B cell (primary cell): ENCODE measurements at regions not wholly inside any gene's neighbourhood (a gene's known extent, or its start where the extent isn't known, plus 50 kb on each side); places are given as distances from the start of the nearest gene placed in this dataset.

Experiments
- ATAC-seq: fragments of 200-7000 bp; cut with Tn5 transposase; one replicate; pipeline ENCODE4 v1.10.0; 2021; ENCODE audit warnings: low read depth, mild to moderate bottlenecking, moderate number of reproducible peaks, moderate library complexity
- CTCF ChIA-PET: fragments of 350-600 bp; sonication (Branson Sonifier 250); formaldehyde crosslinking; loops from one replicate; lab custom pipeline; 2021; ENCODE audit warnings: antibody characterized with exemption, inconsistent platforms; lab: Charles Lee
- POLR2A ChIA-PET: fragments of 350-600 bp; sonication (Branson Sonifier 250); formaldehyde crosslinking; loops from one replicate; lab custom pipeline; 2021; ENCODE audit warnings: antibody characterized with exemption; lab: Charles Lee
- DNase-seq: peaks from one replicate; pipeline ENCODE4 v3.0.0; 2013
- H2AFZ ChIP-seq: 2 replicates; pipeline ENCODE4 v1.6.1; 2012; ENCODE audit warnings: mild to moderate bottlenecking, low read depth, low read length; ENCODE audit not compliant: insufficient read depth, poor library complexity, severe bottlenecking
- H3K27ac ChIP-seq, 2 donors: 1 replicate in 1 of 2; 2 replicates in 1 of 2; pipeline ENCODE4 v1.5.1; 2012 to 2013; ENCODE audit warnings: low read length in 2 of 2, mild to moderate bottlenecking in 2 of 2, moderate library complexity in 1 of 2
- H3K27me3 ChIP-seq, 4 experiments: fragments of 200-600 bp in 1 of 4; sonication (generic) in 1 of 4; replicated peaks in 1 of 4; 1 replicate in 2 of 4; 2 replicates in 2 of 4; pipeline versions ENCODE4 v1.6.1 to v1.7.0; 2013 to 2016; ENCODE audit warnings: low read length in 3 of 4, mild to moderate bottlenecking in 2 of 4, mixed read lengths in 1 of 4, moderate library complexity in 1 of 4; ENCODE audit not compliant: insufficient read depth in 4 of 4, control insufficient read depth in 3 of 4; ENCODE audit errors: control extremely low read depth in 1 of 4
- H3K36me3 ChIP-seq, 2 experiments: replicated peaks in 1 of 2; 1 replicate in 1 of 2; 2 replicates in 1 of 2; pipeline versions ENCODE4 v1.6.1 to v1.7.1; 2013; ENCODE audit warnings: low read length in 1 of 2; ENCODE audit not compliant: insufficient read depth in 2 of 2, control insufficient read depth in 1 of 2; ENCODE audit errors: control extremely low read depth in 1 of 2, extremely low read depth in 1 of 2
- H3K4me1 ChIP-seq, 2 donors: fragments of 200-600 bp in 1 of 2; sonication (generic) in 1 of 2; 1 replicate in 1 of 2; 2 replicates in 1 of 2; pipeline versions ENCODE4 v1.5.1 to v1.6.1; 2013 to 2017; ENCODE audit warnings: low read length in 2 of 2; ENCODE audit not compliant: control insufficient read depth in 2 of 2, insufficient read depth in 2 of 2
- H3K4me2 ChIP-seq: replicated peaks from 2 replicates; pipeline ENCODE3; 2012; ENCODE audit warnings: mild to moderate bottlenecking, low read depth, low read length; ENCODE audit not compliant: poor library complexity, severe bottlenecking
- H3K4me3 ChIP-seq, 5 experiments: fragments of 200-600 bp in 1 of 5; sonication (generic) in 1 of 5; 1 replicate in 3 of 5; 2 replicates in 2 of 5; pipeline versions ENCODE4 v1.5.1 to v1.7.0; 2011 to 2016; ENCODE audit warnings: low read length in 4 of 5, mild to moderate bottlenecking in 4 of 5, low read depth in 2 of 5, control low read depth in 1 of 5, moderate library complexity in 1 of 5; ENCODE audit not compliant: insufficient read depth in 1 of 5; ENCODE audit errors: control extremely low read depth in 1 of 5, extremely low read depth in 1 of 5
- H3K79me2 ChIP-seq: fragments of 200-600 bp; sonication (generic); one replicate; pipeline ENCODE4 v1.6.0; 2016; ENCODE audit warnings: low read length; ENCODE audit not compliant: control insufficient read depth, insufficient read depth
- H3K9ac ChIP-seq: fragments of 200-600 bp; sonication (generic); 2 replicates; pipeline ENCODE4 v1.6.1; 2017; ENCODE audit warnings: mild to moderate bottlenecking, low read length, moderate library complexity
- H3K9me3 ChIP-seq, 3 donors: one replicate each; pipeline versions ENCODE4 v1.6.1 to v1.7.1; 2013; ENCODE audit warnings: low read length in 2 of 3; ENCODE audit not compliant: control insufficient read depth in 2 of 3, insufficient read depth in 1 of 3; ENCODE audit errors: control extremely low read depth in 1 of 3
- H4K20me1 ChIP-seq: 2 replicates; pipeline ENCODE4 v1.6.0; 2012; ENCODE audit warnings: mild to moderate bottlenecking, low read length; ENCODE audit not compliant: insufficient read depth, control insufficient read depth, poor library complexity, severe bottlenecking
- H3K27ac Mint-ChIP-seq: one replicate; pipeline ENCODE4 v1.8.0; 2021; ENCODE audit warnings: mixed read lengths
- H3K27me3 Mint-ChIP-seq: one replicate; pipeline ENCODE4 v1.8.0; 2021; ENCODE audit warnings: mixed read lengths
- H3K4me1 Mint-ChIP-seq: one replicate; pipeline ENCODE4 v1.8.0; 2021; ENCODE audit warnings: mixed read lengths
- H3K4me3 Mint-ChIP-seq: one replicate; pipeline ENCODE4 v1.8.0; 2021; ENCODE audit warnings: mixed read lengths
- H3K9me3 Mint-ChIP-seq: one replicate; pipeline ENCODE4 v1.8.0; 2022; ENCODE audit warnings: mixed read lengths; ENCODE audit not compliant: insufficient read depth
- EZH2 ChIP-seq: IDR thresholded peaks from 2 replicates; pipeline ENCODE4 v1.6.1; 2012; ENCODE audit warnings: borderline replicate concordance, low read depth, mild to moderate bottlenecking, moderate library complexity, low read length; ENCODE audit not compliant: insufficient read depth, poor library complexity, severe bottlenecking
- WGBS: methylation state at CpG from one replicate; pipeline ENCODE4 v1.1.5; 2013; ENCODE audit warnings: missing lambda C conversion rate; ENCODE audit not compliant: insufficient coverage; 5-methylcytosine and 5-hydroxymethylcytosine counted together
- intact Hi-C: fragments of 100-400 bp; cut with micrococcal nuclease; formaldehyde crosslinking; loops from one replicate; pipeline ENCODE4 v1.10.0; 2022
- TF ChIP-seq, protein P1 (sequence below): fragments of 200-600 bp; IDR thresholded peaks from one replicate; pipeline ENCODE4 v1.8.0; 2022; ENCODE audit warnings: antibody characterized with exemption, mild to moderate bottlenecking

DNA sequence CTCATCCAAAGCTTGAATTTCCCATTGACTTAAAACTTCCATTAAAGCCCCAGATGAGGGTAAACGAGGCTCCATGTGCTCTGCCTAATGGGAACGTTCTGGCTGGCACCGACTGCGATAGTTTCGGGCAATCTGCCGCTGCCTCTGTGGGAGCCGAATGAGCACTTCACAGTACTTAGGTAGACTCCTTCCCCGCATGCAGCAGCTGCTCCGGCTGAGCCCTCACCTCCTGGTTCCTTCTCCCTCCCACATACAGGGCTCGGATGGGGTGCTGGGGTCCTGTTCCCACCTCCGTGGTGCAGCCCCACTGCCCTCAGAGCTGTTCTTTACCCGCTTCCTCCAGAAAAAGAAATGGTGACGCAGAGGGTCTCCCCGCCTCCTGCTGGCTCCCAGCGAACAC, 476.5 kb upstream of the SALL3 start:
- Histone ChIP-seq H3K4me2 (no peak overlapping the region), H3K36me3 (no peaks in the 10 kb centered on the region), H3K79me2 (no peaks in the 10 kb centered on the region), H3K9ac (no peak overlapping the region), H3K27me3 (no peaks in the 10 kb centered on the region), H2AFZ (no peak overlapping the region), H3K4me3 (no peak overlapping the region), H3K9me3 (peaks cover 0 to 60% (median 4%) of the 10 kb centered on the region in 3 donors), H3K4me1 (no peaks in the 10 kb centered on the region), H4K20me1 (no peaks in the 10 kb centered on the region), H3K27ac (no peak overlapping the region)
- H3K4me3 Mint-ChIP-seq, result no peak overlapping the region
- CTCF ChIA-PET, result no interaction called here
- intact Hi-C loops, result no loop called here
- H3K27ac Mint-ChIP-seq, result no peak overlapping the region
- 96% methylated on average over 15 of the region's 15 CpGs for WGBS
- POLR2A ChIA-PET, result no interaction called here
- H3K4me1 Mint-ChIP-seq, result no peaks in the 10 kb centered on the region
- DNase-seq, result no peak
- no peak for TF ChIP-seq EZH2
- TF ChIP-seq, protein P1, sequence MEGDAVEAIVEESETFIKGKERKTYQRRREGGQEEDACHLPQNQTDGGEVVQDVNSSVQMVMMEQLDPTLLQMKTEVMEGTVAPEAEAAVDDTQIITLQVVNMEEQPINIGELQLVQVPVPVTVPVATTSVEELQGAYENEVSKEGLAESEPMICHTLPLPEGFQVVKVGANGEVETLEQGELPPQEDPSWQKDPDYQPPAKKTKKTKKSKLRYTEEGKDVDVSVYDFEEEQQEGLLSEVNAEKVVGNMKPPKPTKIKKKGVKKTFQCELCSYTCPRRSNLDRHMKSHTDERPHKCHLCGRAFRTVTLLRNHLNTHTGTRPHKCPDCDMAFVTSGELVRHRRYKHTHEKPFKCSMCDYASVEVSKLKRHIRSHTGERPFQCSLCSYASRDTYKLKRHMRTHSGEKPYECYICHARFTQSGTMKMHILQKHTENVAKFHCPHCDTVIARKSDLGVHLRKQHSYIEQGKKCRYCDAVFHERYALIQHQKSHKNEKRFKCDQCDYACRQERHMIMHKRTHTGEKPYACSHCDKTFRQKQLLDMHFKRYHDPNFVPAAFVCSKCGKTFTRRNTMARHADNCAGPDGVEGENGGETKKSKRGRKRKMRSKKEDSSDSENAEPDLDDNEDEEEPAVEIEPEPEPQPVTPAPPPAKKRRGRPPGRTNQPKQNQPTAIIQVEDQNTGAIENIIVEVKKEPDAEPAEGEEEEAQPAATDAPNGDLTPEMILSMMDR, result no peak
- H3K27me3 Mint-ChIP-seq, result no peaks in the 10 kb centered on the region
- H3K9me3 Mint-ChIP-seq, result no peaks in the 10 kb centered on the region
- no peak for ATAC-seq

DNA sequence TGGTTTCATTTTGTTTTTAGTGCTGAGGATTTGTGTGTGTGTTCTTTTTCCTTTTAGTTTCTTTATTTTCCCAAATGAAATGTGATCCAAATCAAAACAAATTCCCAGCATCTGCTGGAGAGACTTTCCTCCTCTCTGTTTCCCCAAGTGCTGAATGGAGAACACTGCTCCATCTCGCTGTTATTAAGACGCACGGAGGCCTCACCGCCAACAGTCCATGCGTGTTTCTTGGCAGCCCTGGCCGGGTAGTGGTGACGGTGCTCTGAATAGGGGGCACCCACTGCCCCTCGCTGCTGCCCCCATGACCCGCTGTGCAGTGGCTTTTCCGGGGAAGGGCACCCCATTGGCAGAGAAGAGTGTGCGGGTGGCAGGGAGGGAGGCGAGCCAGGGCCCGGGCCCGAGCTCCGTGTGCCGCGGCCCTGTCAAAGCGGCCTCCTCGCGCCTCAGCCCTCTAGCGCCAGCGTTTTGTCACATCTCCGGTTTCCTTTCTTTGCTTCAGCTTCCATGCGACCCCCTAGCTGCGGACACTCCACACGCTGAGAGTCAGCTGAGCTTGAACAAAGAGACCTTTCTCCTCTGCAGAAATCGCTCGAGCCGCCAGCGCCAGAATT, 473.7 kb upstream of the SALL3 start:
- H3K36me3 ChIP-seq, result no peaks in the 10 kb centered on the region
- H3K4me1 Mint-ChIP-seq, result no peaks in the 10 kb centered on the region
- no peak overlapping the region for H2AFZ ChIP-seq
- H3K4me3 Mint-ChIP-seq, result no peak overlapping the region
- H3K4me2 ChIP-seq, result no peak overlapping the region
- no peak for ATAC-seq
- 80% methylated on average over 30 of the region's 30 CpGs for WGBS
- H4K20me1 ChIP-seq, result no peaks in the 10 kb centered on the region
- H3K4me3 ChIP-seq, result no peak overlapping the region
- H3K4me1 ChIP-seq, result no peaks in the 10 kb centered on the region
- no peak overlapping the region for H3K9ac ChIP-seq
- H3K27me3 ChIP-seq, result no peaks in the 10 kb centered on the region
- POLR2A ChIA-PET, result no interaction called here
- H3K27me3 Mint-ChIP-seq, result no peaks in the 10 kb centered on the region
- CTCF ChIA-PET, result no interaction called here
- H3K27ac ChIP-seq, result no peak overlapping the region
- no peak for TF ChIP-seq EZH2
- TF ChIP-seq, protein P1, result no peak
- no peaks in the 10 kb centered on the region for H3K9me3 Mint-ChIP-seq
- intact Hi-C loops, result no loop called here
- H3K27ac Mint-ChIP-seq, result no peak overlapping the region
- peaks cover 0 to 43% (median 4%) of the 10 kb centered on the region in 3 donors for H3K9me3 ChIP-seq
- H3K79me2 ChIP-seq, result no peaks in the 10 kb centered on the region
- no peak for DNase-seq
